PC-9 (cell line): ENCODE measurements at regions not wholly inside any gene's neighbourhood (a gene's known extent, or its start where the extent isn't known, plus 50 kb on each side); places are given as distances from the start of the nearest gene placed in this dataset.

Source experiments
- BruUV-seq: library from RNA; stranded (reverse); fragments of 400-500 nt; replicated peaks from 2 replicates; lab custom pipeline; 2021; lab: Mats Ljungman, UMichigan
- CTCF ChIA-PET: fragments of 300-600 bp; sonication (Branson Sonifier 250); formaldehyde crosslinking; loops from one replicate; lab custom pipeline; 2022; ENCODE audit warnings: antibody characterized with exemption; lab: Charles Lee
- POLR2A ChIA-PET: fragments of 300-600 bp; sonication (Branson Sonifier 250); formaldehyde crosslinking; loops from one replicate; lab custom pipeline; 2022; ENCODE audit warnings: antibody characterized with exemption; ENCODE audit not compliant: unreplicated experiment; lab: Charles Lee
- DNase-seq, 2 experiments: peaks; one replicate each; pipeline versions ENCODE4 v3.0.0 to v3.0.0-alpha.2; 2015 to 2022; ENCODE audit warnings: mixed read lengths in 1 of 2
- H2AFZ ChIP-seq: fragments of 200-600 bp; sonication (generic); 2 replicates; pipeline ENCODE4 v1.8.1; 2017; ENCODE audit warnings: antibody characterized with exemption
- H3F3A ChIP-seq: fragments of 200-600 bp; sonication (generic); 2 replicates; pipeline ENCODE4 v1.8.1; 2017; ENCODE audit warnings: antibody characterized with exemption, mild to moderate bottlenecking, low read depth; ENCODE audit not compliant: insufficient read depth
- H3K27ac ChIP-seq: fragments of 200-600 bp; sonication (generic); 2 replicates; pipeline ENCODE4 v1.6.1; 2016; ENCODE audit warnings: mixed run types
- H3K27me3 ChIP-seq: fragments of 200-600 bp; sonication (generic); 2 replicates; pipeline ENCODE4 v1.6.1; 2016; ENCODE audit warnings: low read depth, mixed run types; ENCODE audit not compliant: insufficient read depth
- H3K36me3 ChIP-seq: fragments of 200-600 bp; sonication (generic); 2 replicates; pipeline ENCODE4 v1.6.1; 2016; ENCODE audit warnings: low read depth, mixed run types
- H3K4me1 ChIP-seq: fragments of 200-600 bp; sonication (generic); replicated peaks from 2 replicates; pipeline ENCODE4 v1.6.1; 2016; ENCODE audit warnings: mixed run types; ENCODE audit not compliant: insufficient read depth
- H3K4me2 ChIP-seq: fragments of 200-600 bp; sonication (generic); 2 replicates; pipeline ENCODE4 v1.6.1; 2017; ENCODE audit warnings: mixed run types
- H3K4me3 ChIP-seq: fragments of 200-600 bp; sonication (generic); 2 replicates; pipeline ENCODE4 v1.6.1; 2016; ENCODE audit warnings: mixed run types
- H3K79me2 ChIP-seq: fragments of 200-600 bp; sonication (generic); 2 replicates; pipeline ENCODE4 v1.6.1; 2017; ENCODE audit warnings: low read depth, mixed run types
- H3K9me2 ChIP-seq: fragments of 200-600 bp; sonication (generic); 2 replicates; pipeline ENCODE4 v1.8.1; 2017; ENCODE audit warnings: mild to moderate bottlenecking; ENCODE audit not compliant: insufficient read depth
- H3K9me3 ChIP-seq: fragments of 200-600 bp; sonication (generic); 2 replicates; pipeline ENCODE4 v1.8.1; 2016; ENCODE audit warnings: low read depth; ENCODE audit not compliant: insufficient read depth
- H4K20me1 ChIP-seq: fragments of 200-600 bp; sonication (generic); 2 replicates; pipeline ENCODE4 v1.8.1; 2017; ENCODE audit not compliant: insufficient read depth
- CTCF ChIP-seq: fragments of 200-600 bp; sonication (generic); conservative IDR thresholded peaks from 2 replicates; pipeline ENCODE4 v1.6.1; 2017; ENCODE audit warnings: mixed run types, antibody characterized with exemption, mild to moderate bottlenecking, moderate library complexity
- EZH2 ChIP-seq: fragments of 200-600 bp; sonication (generic); IDR thresholded peaks from 2 replicates; pipeline ENCODE4 v1.8.0; 2017; ENCODE audit warnings: antibody characterized with exemption, low read depth
- intact Hi-C: fragments of 100-400 bp; cut with micrococcal nuclease; formaldehyde crosslinking; loops from one replicate; pipeline ENCODE4 v1.10.0; 2022; ENCODE audit not compliant: unreplicated experiment

GRCh38 chr11:95406271-95406670 is 175.3 kb upstream of the SESN3 start:
- Histone ChIP-seq H2AFZ (no peak overlapping the region), H3K4me1 (no peaks in the 10 kb centered on the region), H4K20me1 (no peaks in the 10 kb centered on the region), H3K79me2 (no peaks in the 10 kb centered on the region), H3K4me2 (no peak overlapping the region), H3K9me2 (0 out of 2 replicates have a peak, but pooled peaks cover 3% of the 10 kb centered on the region), H3K36me3 (no peaks in the 10 kb centered on the region), H3K27ac (no peak overlapping the region), H3K4me3 (no peak overlapping the region), H3K9me3 (no peaks in the 10 kb centered on the region), H3K27me3 (no peaks in the 10 kb centered on the region), H3F3A (no peaks in the 10 kb centered on the region)
- ChIA-PET CTCF (no interaction called here), POLR2A (no interaction called here)
- TF ChIP-seq CTCF: no peak
- TF ChIP-seq EZH2: no peak
- no TSS peak for BruUV-seq
- no peak for DNase-seq
- intact Hi-C loops: no loop called here

- ChIA-PET POLR2A (no interaction called here), CTCF (no interaction called here)
- no peaks in the 10 kb centered on the region for H3K9me3 ChIP-seq
- H3K27me3 ChIP-seq: no peaks in the 10 kb centered on the region
- H3K27ac ChIP-seq: no peak overlapping the region
- H4K20me1 ChIP-seq: no peaks in the 10 kb centered on the region
- no peaks in the 10 kb centered on the region for H3F3A ChIP-seq
- H3K4me2 ChIP-seq: no peak overlapping the region
- H3K9me2 ChIP-seq: 0 out of 2 replicates have a peak, but pooled peaks cover 3% of the 10 kb centered on the region
- no peak for TF ChIP-seq CTCF
- TF ChIP-seq EZH2: no peak
- intact Hi-C loops: no loop called here
- DNase-seq: no peak
- H3K79me2 ChIP-seq: no peaks in the 10 kb centered on the region
- H2AFZ ChIP-seq: no peak overlapping the region
- BruUV-seq: no TSS peak
- H3K36me3 ChIP-seq: no peaks in the 10 kb centered on the region
- H3K4me3 ChIP-seq: no peak overlapping the region
- no peaks in the 10 kb centered on the region for H3K4me1 ChIP-seq
These were observed 173.4 kb upstream of the SESN3 start for GRCh38 chr11:95404370-95404769.

- H3K4me1 ChIP-seq: no peaks in the 10 kb centered on the region
- ChIA-PET POLR2A (no interaction called here), CTCF (no interaction called here)
- no peaks in the 10 kb centered on the region for H3K79me2 ChIP-seq
- no peak overlapping the region for H3K4me2 ChIP-seq
- H3K27ac ChIP-seq: no peak overlapping the region
- H3F3A ChIP-seq: no peaks in the 10 kb centered on the region
- BruUV-seq: no TSS peak
- H3K27me3 ChIP-seq: no peaks in the 10 kb centered on the region
- no peaks in the 10 kb centered on the region for H4K20me1 ChIP-seq
- no peak for DNase-seq
- no peak overlapping the region for H2AFZ ChIP-seq
- intact Hi-C loops: no loop called here
- no peaks in the 10 kb centered on the region for H3K9me2 ChIP-seq
- H3K9me3 ChIP-seq: no peaks in the 10 kb centered on the region
- TF ChIP-seq CTCF: no peak
- no peak overlapping the region for H3K4me3 ChIP-seq
- no peaks in the 10 kb centered on the region for H3K36me3 ChIP-seq
These were observed 167.6 kb upstream of the SESN3 start for GRCh38 chr11:95398437-95399112.
